Loucy (cell line): ENCODE measurements at regions not wholly inside any gene's neighbourhood (a gene's known extent, or its start where the extent isn't known, plus 50 kb on each side); places are given as distances from the start of the nearest gene placed in this dataset.
"Not testable (repeated sequence)": the region's sequence is repeated elsewhere in the genome, so short reads cannot be mapped to it uniquely, and the experiment has no call there.

Source experiments
- H2AFZ ChIP-seq: fragments of 200-600 bp; sonication (generic); 2 replicates; pipeline ENCODE4 v1.6.0; 2016; ENCODE audit warnings: antibody characterized with exemption, mild to moderate bottlenecking, low read length, moderate library complexity
- H3F3A ChIP-seq: fragments of 200-600 bp; 2 replicates; pipeline ENCODE4 v1.6.0; 2016; ENCODE audit warnings: antibody characterized with exemption, low read depth, mild to moderate bottlenecking
- H3K27me3 ChIP-seq: fragments of 200-600 bp; sonication (generic); 2 replicates; pipeline ENCODE4 v1.6.1; 2014; ENCODE audit warnings: low read length, mild to moderate bottlenecking; ENCODE audit not compliant: insufficient read depth, poor library complexity, severe bottlenecking
- H3K36me3 ChIP-seq: fragments of 200-600 bp; sonication (generic); 2 replicates; pipeline ENCODE4 v1.6.1; 2016; ENCODE audit warnings: low read length; ENCODE audit not compliant: insufficient read depth
- H3K4me1 ChIP-seq: fragments of 200-600 bp; sonication (generic); 2 replicates; pipeline ENCODE4 v1.5.1; 2014; ENCODE audit warnings: low read length, mild to moderate bottlenecking; ENCODE audit not compliant: insufficient read depth, poor library complexity, severe bottlenecking
- H3K4me2 ChIP-seq: fragments of 200-600 bp; sonication (generic); 2 replicates; pipeline ENCODE4 v1.6.0; 2014; ENCODE audit warnings: antibody characterized with exemption, low read length, low read depth, mild to moderate bottlenecking; ENCODE audit not compliant: poor library complexity, severe bottlenecking
- H3K4me3 ChIP-seq: fragments of 200-600 bp; sonication (generic); 2 replicates; pipeline ENCODE4 v1.5.1; 2014; ENCODE audit warnings: low read length, mild to moderate bottlenecking, mixed read lengths; ENCODE audit not compliant: poor library complexity, severe bottlenecking
- H3K79me2 ChIP-seq: fragments of 200-600 bp; sonication (generic); 2 replicates; pipeline ENCODE4 v1.6.1; 2014; ENCODE audit warnings: low read length; ENCODE audit not compliant: insufficient read depth
- H3K9ac ChIP-seq: fragments of 200-600 bp; sonication (generic); 2 replicates; pipeline ENCODE4 v1.6.0; 2014; ENCODE audit warnings: mild to moderate bottlenecking, low read depth, low read length, moderate library complexity; ENCODE audit not compliant: poor library complexity, severe bottlenecking
- H3K9me2 ChIP-seq: fragments of 200-600 bp; sonication (generic); replicated peaks from 2 replicates; pipeline ENCODE4 v1.6.1; 2016; ENCODE audit warnings: low read depth, low read length, mixed read lengths
- H3K9me3 ChIP-seq: fragments of 200-600 bp; sonication (generic); 2 replicates; pipeline ENCODE4 v1.6.1; 2014; ENCODE audit warnings: mild to moderate bottlenecking, antibody characterized with exemption, low read length, low read depth; ENCODE audit not compliant: insufficient read depth
- H4K20me1 ChIP-seq: fragments of 200-600 bp; sonication (generic); 2 replicates; pipeline ENCODE4 v1.6.0; 2014; ENCODE audit warnings: antibody characterized with exemption, low read length, mild to moderate bottlenecking; ENCODE audit not compliant: insufficient read depth, poor library complexity, severe bottlenecking
- CTCF ChIP-seq: fragments of 200-600 bp; sonication (generic); conservative IDR thresholded peaks from 2 replicates; pipeline ENCODE4 v1.5.1; 2014; ENCODE audit warnings: mild to moderate bottlenecking, antibody characterized with exemption, low read length
- EZH2phosphoT487 ChIP-seq: fragments of 200-600 bp; IDR thresholded peaks from 2 replicates; pipeline ENCODE4 v1.6.1; 2018; ENCODE audit warnings: antibody characterized with exemption, mild to moderate bottlenecking, moderate library complexity, borderline replicate concordance

- H3F3A ChIP-seq = no peaks in the 10 kb centered on the region
- no peaks in the 10 kb centered on the region for H3K9me2 ChIP-seq
- H3K9me3 ChIP-seq = no peaks in the 10 kb centered on the region
- no peaks in the 10 kb centered on the region for H3K36me3 ChIP-seq
- H3K4me1 ChIP-seq = no peaks in the 10 kb centered on the region
- no peaks in the 10 kb centered on the region for H4K20me1 ChIP-seq
- H2AFZ ChIP-seq = no peak overlapping the region
- H3K4me2 ChIP-seq = no peak overlapping the region
- no peak for TF ChIP-seq CTCF
- TF ChIP-seq EZH2phosphoT487 = no peak
- no peak overlapping the region for H3K9ac ChIP-seq
- H3K79me2 ChIP-seq = no peaks in the 10 kb centered on the region
- H3K27me3 ChIP-seq = no peaks in the 10 kb centered on the region
- no peak overlapping the region for H3K4me3 ChIP-seq
These were observed 1705.5 kb upstream of the PIK3C3 start for GRCh38 chr18:40249390-40250080.

- H3K4me1 ChIP-seq, H3K4me3 ChIP-seq, H3K27me3 ChIP-seq, H3K9me3 ChIP-seq, H4K20me1 ChIP-seq, H3K36me3 ChIP-seq, H3K9ac ChIP-seq, H3K9me2 ChIP-seq, H2AFZ ChIP-seq, H3F3A ChIP-seq, H3K4me2 ChIP-seq, H3K79me2 ChIP-seq: not testable (repeated sequence)
These were observed 1709.4 kb upstream of the PIK3C3 start for GRCh38 chr18:40245612-40246011.

GRCh38 chr18:40243607-40244006 lies 1711.4 kb upstream of the PIK3C3 start:
- Histone ChIP-seq H3K36me3 (no peaks in the 10 kb centered on the region), H3K4me3 (no peak overlapping the region), H3K79me2 (no peaks in the 10 kb centered on the region), H3K9me2 (no peaks in the 10 kb centered on the region), H3K9ac (no peak overlapping the region), H2AFZ (no peak overlapping the region), H4K20me1 (no peaks in the 10 kb centered on the region), H3K27me3 (no peaks in the 10 kb centered on the region), H3K9me3 (no peaks in the 10 kb centered on the region), H3K4me2 (no peak overlapping the region), H3F3A (no peaks in the 10 kb centered on the region), H3K4me1 (no peaks in the 10 kb centered on the region)
- TF ChIP-seq CTCF = no peak
- TF ChIP-seq EZH2phosphoT487 = no peak

GRCh38 chr18:40235836-40236235 lies 1719.2 kb upstream of the PIK3C3 start:
- Histone ChIP-seq H3K9me2 (no peaks in the 10 kb centered on the region), H3K9ac (no peak overlapping the region), H3K4me1 (no peaks in the 10 kb centered on the region), H3K4me2 (no peak overlapping the region), H3F3A (no peaks in the 10 kb centered on the region), H3K36me3 (no peaks in the 10 kb centered on the region), H4K20me1 (no peaks in the 10 kb centered on the region), H2AFZ (no peak overlapping the region), H3K79me2 (no peaks in the 10 kb centered on the region), H3K27me3 (no peaks in the 10 kb centered on the region), H3K9me3 (no peaks in the 10 kb centered on the region), H3K4me3 (no peak overlapping the region)
- no peak for TF ChIP-seq EZH2phosphoT487
- TF ChIP-seq CTCF = no peak
